Neural progenitor cell (in vitro differentiated cells): ENCODE measurements at regions not wholly inside any gene's neighbourhood (a gene's known extent, or its start where the extent isn't known, plus 50 kb on each side); places are given as distances from the start of the nearest gene placed in this dataset.

Experiments used
- CTCF ChIP-seq: fragments of 200-600 bp; sonication (generic); IDR thresholded peaks from 2 replicates; pipeline ENCODE4 v1.5.1; 2017; ENCODE audit warnings: antibody characterized with exemption, mild to moderate bottlenecking
- EZH2 ChIP-seq: fragments of 200-600 bp; sonication (generic); IDR thresholded peaks from 2 replicates; pipeline ENCODE4 v1.6.1; 2017; ENCODE audit warnings: antibody characterized with exemption, mild to moderate bottlenecking, moderate library complexity
- EZH2phosphoT487 ChIP-seq: fragments of 200-600 bp; sonication (generic); IDR thresholded peaks from 2 replicates; pipeline ENCODE4 v1.6.1; 2017; ENCODE audit warnings: antibody characterized with exemption

GRCh38 chr7:57220746-57221145 is 88.5 kb upstream of the ZNF479 start:
- TF ChIP-seq CTCF (no peak), EZH2 (no peak), EZH2phosphoT487 (no peak)
